ENCODE measurements at regions not wholly inside any gene's neighbourhood (a gene's known extent, or its start where the extent isn't known, plus 50 kb on each side); places are given as distances from the start of the nearest gene placed in this dataset.

DNA sequence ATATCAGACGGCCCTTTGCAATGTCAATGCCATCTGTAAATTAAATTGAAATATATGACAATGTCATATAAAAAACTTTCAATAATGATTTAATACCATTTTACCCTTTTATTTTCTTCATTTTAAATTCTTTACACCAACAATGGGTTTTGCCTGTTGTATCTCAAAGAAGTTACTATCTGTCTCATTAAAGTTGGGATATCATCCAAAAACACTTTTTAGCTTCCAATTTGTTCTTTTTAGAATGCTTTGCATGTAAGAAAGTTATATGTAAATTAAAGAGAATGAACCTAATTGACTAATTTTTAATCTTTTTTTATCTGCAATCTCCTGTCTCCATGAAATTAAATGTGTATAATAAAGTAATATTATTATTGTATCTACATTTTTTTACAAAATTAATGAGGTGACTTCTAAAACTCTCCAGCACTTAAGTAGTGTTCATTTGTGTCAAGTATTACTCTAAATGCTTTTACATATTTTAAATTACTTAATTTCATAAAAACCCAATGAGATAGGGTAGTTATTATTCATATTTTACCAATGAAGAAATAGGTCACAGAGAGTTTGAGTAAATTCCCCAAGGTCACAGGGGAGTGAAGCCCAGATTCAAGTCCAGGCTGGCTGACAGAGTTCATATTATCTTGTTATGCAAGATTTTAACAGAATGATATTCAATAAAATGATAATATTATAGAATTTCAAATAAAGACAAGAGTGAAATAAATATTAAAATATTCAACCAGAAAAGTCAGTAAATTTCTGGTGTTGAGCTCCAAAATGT lies 673.0 kb upstream of the FLRT2 start:
- H3K27ac ChIP-seq = no peak overlapping the region
- intact Hi-C loops (cut with DNase I) = no loop called here
- WGBS, 2 donors = 35 to 88% methylated on average over 1 of the region's 1 CpG

DNA sequence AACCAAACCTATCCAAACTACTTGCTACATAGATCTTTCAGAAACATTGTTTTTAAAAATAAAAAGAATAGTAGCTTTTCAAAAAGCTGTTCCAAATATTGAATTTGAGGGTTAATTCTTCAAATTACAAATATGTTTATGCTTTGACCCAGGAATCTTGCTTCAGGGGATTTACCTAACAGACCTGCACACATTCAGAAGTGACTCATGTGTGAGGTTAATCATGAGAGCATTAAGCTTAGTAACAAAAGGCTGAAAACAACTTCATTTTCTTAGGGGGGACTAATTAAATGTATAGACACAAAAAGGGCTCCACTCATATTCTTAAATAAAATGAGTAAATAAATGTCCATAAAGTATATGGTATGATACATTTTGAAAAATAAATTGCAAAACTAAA lies 672.4 kb upstream of the FLRT2 start:
- intact Hi-C loops (cut with DNase I) = no loop called here
- Histone ChIP-seq H3K27me3 (no peaks in the 10 kb centered on the region), H3K36me3 (no peaks in the 10 kb centered on the region), H3K4me1 (no peaks in the 10 kb centered on the region), H3K9me3 (no peaks in the 10 kb centered on the region), H3K4me3 (no peak overlapping the region), H3K27ac (no peak overlapping the region)
- DNase-seq = no peak
- TF ChIP-seq, protein P1, sequence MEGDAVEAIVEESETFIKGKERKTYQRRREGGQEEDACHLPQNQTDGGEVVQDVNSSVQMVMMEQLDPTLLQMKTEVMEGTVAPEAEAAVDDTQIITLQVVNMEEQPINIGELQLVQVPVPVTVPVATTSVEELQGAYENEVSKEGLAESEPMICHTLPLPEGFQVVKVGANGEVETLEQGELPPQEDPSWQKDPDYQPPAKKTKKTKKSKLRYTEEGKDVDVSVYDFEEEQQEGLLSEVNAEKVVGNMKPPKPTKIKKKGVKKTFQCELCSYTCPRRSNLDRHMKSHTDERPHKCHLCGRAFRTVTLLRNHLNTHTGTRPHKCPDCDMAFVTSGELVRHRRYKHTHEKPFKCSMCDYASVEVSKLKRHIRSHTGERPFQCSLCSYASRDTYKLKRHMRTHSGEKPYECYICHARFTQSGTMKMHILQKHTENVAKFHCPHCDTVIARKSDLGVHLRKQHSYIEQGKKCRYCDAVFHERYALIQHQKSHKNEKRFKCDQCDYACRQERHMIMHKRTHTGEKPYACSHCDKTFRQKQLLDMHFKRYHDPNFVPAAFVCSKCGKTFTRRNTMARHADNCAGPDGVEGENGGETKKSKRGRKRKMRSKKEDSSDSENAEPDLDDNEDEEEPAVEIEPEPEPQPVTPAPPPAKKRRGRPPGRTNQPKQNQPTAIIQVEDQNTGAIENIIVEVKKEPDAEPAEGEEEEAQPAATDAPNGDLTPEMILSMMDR (IDR thresholded peaks at IDR 0.05) = no peak
- TF ChIP-seq EP300 (IDR thresholded peaks at IDR 0.05) (no peak), POLR2AphosphoS5 (IDR thresholded peaks at IDR 0.05) (no peak), POLR2A (IDR thresholded peaks at IDR 0.05) (no peak)

More for the DNA sequence above, 673.0 kb upstream of the FLRT2 start:
- TF ChIP-seq POLR2AphosphoS5 (IDR thresholded peaks at IDR 0.05) = no peak
- TF ChIP-seq POLR2A (IDR thresholded peaks at IDR 0.05) = no peak
- TF ChIP-seq, protein P1 (IDR thresholded peaks at IDR 0.05) = no peak
- no peak for TF ChIP-seq EP300 (IDR thresholded peaks at IDR 0.05)
- Histone ChIP-seq H3K36me3 (no peaks in the 10 kb centered on the region), H3K9me3 (no peaks in the 10 kb centered on the region), H3K4me3 (no peak overlapping the region), H3K4me1 (no peaks in the 10 kb centered on the region), H3K27me3 (no peaks in the 10 kb centered on the region)
- DNase-seq = no peak

DNA sequence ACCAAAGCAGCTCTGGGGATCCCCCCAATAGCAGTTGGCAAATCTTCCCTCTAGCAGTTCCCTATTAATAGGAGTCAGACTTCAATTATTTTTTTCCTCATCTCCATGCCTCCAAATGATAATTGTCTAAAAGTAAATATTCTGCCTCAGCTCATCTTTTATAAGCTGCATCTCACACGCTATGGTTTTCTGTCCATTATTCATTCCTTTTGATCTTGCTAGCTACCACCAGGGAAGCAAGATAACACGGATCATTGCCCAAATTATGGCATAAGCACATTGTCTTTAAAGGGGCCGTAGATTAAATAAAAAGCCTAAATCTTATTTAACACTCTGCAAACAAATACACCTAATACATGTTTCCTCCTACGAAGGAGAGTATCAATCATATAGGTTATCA lies 670.8 kb upstream of the FLRT2 start:
- intact Hi-C loops (cut with DNase I) = no loop called here
- H3K27me3 ChIP-seq = no peaks in the 10 kb centered on the region
- no peaks in the 10 kb centered on the region for H3K36me3 ChIP-seq
- no peak for DNase-seq
- H3K9me3 ChIP-seq = no peaks in the 10 kb centered on the region
- no peaks in the 10 kb centered on the region for H3K4me1 ChIP-seq
- no peak overlapping the region for H3K4me3 ChIP-seq
- H3K27ac ChIP-seq = no peak overlapping the region
- WGBS, 2 donors = 79 to 85% methylated on average over 4 of the region's 4 CpGs
- TF ChIP-seq POLR2A (IDR thresholded peaks at IDR 0.05) (no peak), EP300 (IDR thresholded peaks at IDR 0.05) (no peak)
- TF ChIP-seq, protein P1 (IDR thresholded peaks at IDR 0.05) = no peak

DNA sequence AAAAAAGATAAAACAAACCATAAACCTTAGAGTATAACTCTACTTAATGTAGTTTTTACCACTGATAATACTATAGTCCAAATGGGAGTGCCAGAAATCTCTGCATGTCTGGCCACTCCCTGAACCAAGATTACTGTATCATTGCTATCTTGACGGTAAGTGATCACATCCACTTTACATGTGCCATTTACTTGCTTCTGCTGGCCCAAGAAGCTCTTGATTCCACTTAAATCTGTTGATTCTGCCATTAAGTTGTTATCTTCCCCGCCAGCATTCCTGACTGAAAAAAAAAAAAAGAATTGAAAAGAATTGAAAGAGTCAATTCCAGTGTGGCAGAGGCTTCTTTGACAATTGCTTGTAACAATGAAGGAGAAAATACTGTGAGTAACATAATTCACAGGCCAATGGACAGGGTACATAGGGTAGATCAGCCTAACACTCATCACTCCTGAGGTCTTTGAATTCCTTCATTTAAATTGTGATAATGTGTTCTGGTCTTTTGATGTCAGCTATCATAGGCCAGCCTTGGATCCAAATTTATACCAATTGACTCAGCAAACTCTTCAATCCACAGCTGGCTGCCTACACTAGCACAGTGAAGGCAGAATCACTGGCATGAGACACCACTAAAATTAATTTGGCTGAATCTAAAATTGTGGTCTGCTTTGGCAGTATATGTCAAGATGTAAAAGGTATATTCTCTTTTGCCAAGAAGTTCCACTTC lies 665.2 kb upstream of the FLRT2 start:
- DNase-seq = no peak
- H3K4me3 ChIP-seq = no peak overlapping the region
- 75 to 90% methylated on average over 2 of the region's 2 CpGs for WGBS, 2 donors
- H3K27ac ChIP-seq = no peak overlapping the region
- H3K36me3 ChIP-seq = no peaks in the 10 kb centered on the region
- no peaks in the 10 kb centered on the region for H3K27me3 ChIP-seq
- TF ChIP-seq EP300 (IDR thresholded peaks at IDR 0.05) (no peak), POLR2AphosphoS5 (IDR thresholded peaks at IDR 0.05) (no peak)
- no peaks in the 10 kb centered on the region for H3K4me1 ChIP-seq
- H3K9me3 ChIP-seq = no peaks in the 10 kb centered on the region
- intact Hi-C loops (cut with DNase I) = no loop called here

DNA sequence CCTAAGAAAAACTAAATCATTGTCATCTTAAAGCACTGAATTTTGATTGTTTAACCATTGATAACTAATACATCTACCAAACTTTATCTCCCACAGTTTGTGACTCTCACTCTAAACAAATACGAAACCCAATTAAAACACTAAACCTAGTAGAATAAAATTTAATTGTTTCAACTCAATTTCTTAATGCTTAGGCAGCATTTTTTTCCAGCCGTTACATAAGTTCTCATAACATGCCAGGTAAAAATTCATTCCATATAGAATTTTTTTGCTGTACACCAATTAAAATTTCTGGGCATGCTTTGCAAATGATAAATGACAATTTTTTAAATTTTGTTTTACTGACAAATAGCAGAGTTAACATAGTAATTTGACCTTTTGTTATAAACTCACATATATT lies 658.2 kb upstream of the FLRT2 start:
- Histone ChIP-seq H3K4me1 (no peaks in the 10 kb centered on the region), H3K36me3 (no peaks in the 10 kb centered on the region), H3K27me3 (no peaks in the 10 kb centered on the region), H3K9me3 (no peaks in the 10 kb centered on the region), H3K4me3 (no peak overlapping the region), H3K27ac (no peak overlapping the region)
- intact Hi-C loops (cut with DNase I) = no loop called here
- no peak for TF ChIP-seq POLR2AphosphoS5 (IDR thresholded peaks at IDR 0.05)
- no peak for TF ChIP-seq POLR2A (IDR thresholded peaks at IDR 0.05)
- TF ChIP-seq EP300 (IDR thresholded peaks at IDR 0.05) = no peak
- TF ChIP-seq, protein P1 (IDR thresholded peaks at IDR 0.05) = no peak
- 85 to 90% methylated on average over 2 of the region's 2 CpGs for WGBS, 2 donors
- DNase-seq = no peak

All from sigmoid colon (tissue), 6 donors.